ENCODE measurements at regions not wholly inside any gene's neighbourhood (a gene's known extent, or its start where the extent isn't known, plus 50 kb on each side); places are given as distances from the start of the nearest gene placed in this dataset.

DNA sequence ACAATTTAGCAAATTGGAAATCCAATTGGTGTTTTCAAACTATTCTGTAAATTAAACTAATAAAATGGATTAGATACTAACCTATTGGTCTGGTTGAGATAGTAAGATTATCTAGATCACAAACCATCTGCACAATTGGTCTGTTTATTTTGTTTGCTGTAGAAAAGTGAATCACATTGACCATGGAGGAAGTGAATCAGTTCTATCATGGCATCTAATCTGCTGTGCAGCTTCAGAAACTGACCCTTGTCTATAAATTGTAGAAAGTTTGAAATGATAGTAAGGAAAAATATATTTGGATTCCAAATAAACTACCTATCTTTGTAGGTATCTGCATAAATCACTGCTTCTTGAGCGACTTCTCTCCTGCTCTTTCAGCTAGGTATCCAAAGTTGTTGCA, 1865.4 kb downstream of the MAT2B start:
- intact Hi-C loops (cut with micrococcal nuclease) (no loop called here), dilution Hi-C loops (cut with MboI; ENCODE audit: extremely low pct_ligation_motif_present, low sequenced_read_pairs) (no loop called here)
- H3K4me1 ChIP-seq (ENCODE audit: control insufficient read depth, extremely low read depth, insufficient read depth, low read length) = peaks cover 5% of the 10 kb centered on the region
- TF ChIP-seq GATA2 (IDR thresholded peaks at IDR 0.05; ENCODE audit: insufficient read depth, insufficient read length, low read depth, low read length) (peak; percentile 23), FOS (IDR thresholded peaks at IDR 0.05; ENCODE audit: borderline replicate concordance, insufficient read depth, low read length) (no peak)
- TF ChIP-seq, protein P1, sequence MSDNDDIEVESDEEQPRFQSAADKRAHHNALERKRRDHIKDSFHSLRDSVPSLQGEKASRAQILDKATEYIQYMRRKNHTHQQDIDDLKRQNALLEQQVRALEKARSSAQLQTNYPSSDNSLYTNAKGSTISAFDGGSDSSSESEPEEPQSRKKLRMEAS (IDR thresholded peaks at IDR 0.05; ENCODE audit: insufficient read depth, insufficient read length) = no peak
- no peaks in the 10 kb centered on the region for H3K9me3 ChIP-seq (replicated peaks; ENCODE audit: control insufficient read depth, insufficient read depth, low read length)
- no peaks in the 10 kb centered on the region for H3K79me2 ChIP-seq (ENCODE audit: control insufficient read depth, insufficient read depth, low read length)
- H3K36me3 ChIP-seq (ENCODE audit: control insufficient read depth in 2 of 2, extremely low read depth in 1 of 2, insufficient read depth in 2 of 2, low read length in 2 of 2) = no peaks in the 10 kb centered on the region
- BruUV-seq (replicated peaks) = no TSS peak
- ChIA-PET POLR2A (no interaction called here), CTCF (no interaction called here)
- no peaks in the 10 kb centered on the region for H4K20me1 ChIP-seq (replicated peaks; ENCODE audit: control insufficient read depth, extremely low read depth, insufficient read depth, low read length)
- FAIRE-seq (no peak), DNase-seq (ENCODE audit: low read depth, low spot score) (peak; percentile 7)
- no peak overlapping the region for H3K27ac ChIP-seq (ENCODE audit: insufficient read depth, low read depth, low read length)
- H3K27me3 ChIP-seq (ENCODE audit: control insufficient read depth in 2 of 2, insufficient read depth in 2 of 2, low read length in 2 of 2) = no peaks in the 10 kb centered on the region
- H2AFZ ChIP-seq (ENCODE audit: low read depth, low read length) = no peak overlapping the region
- no peak overlapping the region for H3K4me3 ChIP-seq (replicated peaks in 1 of 3; ENCODE audit: insufficient read depth in 1 of 3, low read depth in 1 of 3, low read length in 3 of 3)
- no peaks in the 10 kb centered on the region for H3K9me1 ChIP-seq (replicated peaks; ENCODE audit: control insufficient read depth, extremely low read depth, insufficient read depth, low read length)
- H3K9ac ChIP-seq (replicated peaks; ENCODE audit: extremely low read depth, insufficient read depth, low read length) = no peak overlapping the region
- peak overlapping the region; percentile 47 for H3K4me2 ChIP-seq (ENCODE audit: insufficient read depth, low read length)

DNA sequence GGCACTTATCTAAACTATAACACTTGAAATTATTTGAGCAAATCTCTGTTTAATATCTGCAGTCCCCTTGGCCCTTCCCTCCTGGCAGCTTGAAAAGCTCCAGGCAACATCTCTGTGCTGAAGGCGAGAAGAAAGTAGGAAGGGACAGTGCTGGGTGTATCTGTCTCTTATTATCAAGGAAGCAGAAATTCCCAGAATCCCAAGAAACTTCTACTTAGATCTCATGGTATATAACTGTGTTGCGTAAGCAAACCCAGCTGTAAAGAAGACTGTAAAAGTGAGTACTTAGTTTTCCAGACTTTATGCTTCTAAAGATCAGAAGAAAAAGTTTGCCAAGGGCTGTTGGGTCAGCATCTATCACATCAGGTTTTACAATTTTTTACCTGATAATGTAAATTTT, 1869.8 kb downstream of the MAT2B start:
- no TSS peak for BruUV-seq (replicated peaks)
- Histone ChIP-seq H3K9ac (replicated peaks; ENCODE audit: extremely low read depth, insufficient read depth, low read length) (no peak overlapping the region), H3K27me3 (ENCODE audit: control insufficient read depth in 2 of 2, insufficient read depth in 2 of 2, low read length in 2 of 2) (no peaks in the 10 kb centered on the region), H3K79me2 (ENCODE audit: control insufficient read depth, insufficient read depth, low read length) (no peaks in the 10 kb centered on the region), H3K9me3 (replicated peaks; ENCODE audit: control insufficient read depth, insufficient read depth, low read length) (no peaks in the 10 kb centered on the region), H3K4me2 (ENCODE audit: insufficient read depth, low read length) (no peak overlapping the region), H3K9me1 (replicated peaks; ENCODE audit: control insufficient read depth, extremely low read depth, insufficient read depth, low read length) (no peaks in the 10 kb centered on the region), H3K4me1 (ENCODE audit: control insufficient read depth, extremely low read depth, insufficient read depth, low read length) (peaks cover 5% of the 10 kb centered on the region), H3K27ac (ENCODE audit: insufficient read depth, low read depth, low read length) (no peak overlapping the region), H3K36me3 (ENCODE audit: control insufficient read depth in 2 of 2, extremely low read depth in 1 of 2, insufficient read depth in 2 of 2, low read length in 2 of 2) (no peaks in the 10 kb centered on the region), H4K20me1 (replicated peaks; ENCODE audit: control insufficient read depth, extremely low read depth, insufficient read depth, low read length) (no peaks in the 10 kb centered on the region), H2AFZ (ENCODE audit: low read depth, low read length) (no peak overlapping the region), H3K4me3 (replicated peaks in 1 of 3; ENCODE audit: insufficient read depth in 1 of 3, low read depth in 1 of 3, low read length in 3 of 3) (no peak overlapping the region)
- FAIRE-seq (no peak), DNase-seq (ENCODE audit: low read depth, low spot score) (no peak)
- ChIA-PET POLR2A (no interaction called here), CTCF (no interaction called here)
- TF ChIP-seq FOS (IDR thresholded peaks at IDR 0.05; ENCODE audit: borderline replicate concordance, insufficient read depth, low read length) = no peak
- TF ChIP-seq JUN (IDR thresholded peaks at IDR 0.05; ENCODE audit: borderline replicate concordance, insufficient read depth, insufficient read length, low read depth) = no peak
- TF ChIP-seq POLR2A (IDR thresholded peaks at IDR 0.05; ENCODE audit: low read depth, low read length) = no peak
- TF ChIP-seq, protein P1 (IDR thresholded peaks at IDR 0.05; ENCODE audit: insufficient read depth, insufficient read length) = no peak
- no peak for TF ChIP-seq MYC (IDR thresholded peaks at IDR 0.05; ENCODE audit: low read depth, low read length)
- TF ChIP-seq EZH2 (IDR thresholded peaks at IDR 0.05; ENCODE audit: borderline replicate concordance, low read depth, low read length, severe bottlenecking) = no peak
- TF ChIP-seq POLR2AphosphoS5 (IDR thresholded peaks at IDR 0.05; ENCODE audit: insufficient read depth, low read depth, low read length) = no peak
- TF ChIP-seq, protein P2, sequence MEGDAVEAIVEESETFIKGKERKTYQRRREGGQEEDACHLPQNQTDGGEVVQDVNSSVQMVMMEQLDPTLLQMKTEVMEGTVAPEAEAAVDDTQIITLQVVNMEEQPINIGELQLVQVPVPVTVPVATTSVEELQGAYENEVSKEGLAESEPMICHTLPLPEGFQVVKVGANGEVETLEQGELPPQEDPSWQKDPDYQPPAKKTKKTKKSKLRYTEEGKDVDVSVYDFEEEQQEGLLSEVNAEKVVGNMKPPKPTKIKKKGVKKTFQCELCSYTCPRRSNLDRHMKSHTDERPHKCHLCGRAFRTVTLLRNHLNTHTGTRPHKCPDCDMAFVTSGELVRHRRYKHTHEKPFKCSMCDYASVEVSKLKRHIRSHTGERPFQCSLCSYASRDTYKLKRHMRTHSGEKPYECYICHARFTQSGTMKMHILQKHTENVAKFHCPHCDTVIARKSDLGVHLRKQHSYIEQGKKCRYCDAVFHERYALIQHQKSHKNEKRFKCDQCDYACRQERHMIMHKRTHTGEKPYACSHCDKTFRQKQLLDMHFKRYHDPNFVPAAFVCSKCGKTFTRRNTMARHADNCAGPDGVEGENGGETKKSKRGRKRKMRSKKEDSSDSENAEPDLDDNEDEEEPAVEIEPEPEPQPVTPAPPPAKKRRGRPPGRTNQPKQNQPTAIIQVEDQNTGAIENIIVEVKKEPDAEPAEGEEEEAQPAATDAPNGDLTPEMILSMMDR (IDR thresholded peaks at IDR 0.05; ENCODE audit: extremely low read depth in 1 of 2, insufficient read depth in 1 of 2, low read depth in 1 of 2, low read length in 2 of 2) = no peak
- no peak for TF ChIP-seq GATA2 (IDR thresholded peaks at IDR 0.05; ENCODE audit: insufficient read depth, insufficient read length, low read depth, low read length)
- dilution Hi-C loops (cut with MboI; ENCODE audit: extremely low pct_ligation_motif_present, low sequenced_read_pairs) = no loop called here
- intact Hi-C loops (cut with micrococcal nuclease) = no loop called here

Measured in endothelial cell of umbilical vein (primary cell).